ENCODE measurements at regions not wholly inside any gene's neighbourhood (a gene's known extent, or its start where the extent isn't known, plus 50 kb on each side); places are given as distances from the start of the nearest gene placed in this dataset.
"Not testable (repeated sequence)": the region's sequence is repeated elsewhere in the genome, so short reads cannot be mapped to it uniquely, and the experiment has no call there.

DNA sequence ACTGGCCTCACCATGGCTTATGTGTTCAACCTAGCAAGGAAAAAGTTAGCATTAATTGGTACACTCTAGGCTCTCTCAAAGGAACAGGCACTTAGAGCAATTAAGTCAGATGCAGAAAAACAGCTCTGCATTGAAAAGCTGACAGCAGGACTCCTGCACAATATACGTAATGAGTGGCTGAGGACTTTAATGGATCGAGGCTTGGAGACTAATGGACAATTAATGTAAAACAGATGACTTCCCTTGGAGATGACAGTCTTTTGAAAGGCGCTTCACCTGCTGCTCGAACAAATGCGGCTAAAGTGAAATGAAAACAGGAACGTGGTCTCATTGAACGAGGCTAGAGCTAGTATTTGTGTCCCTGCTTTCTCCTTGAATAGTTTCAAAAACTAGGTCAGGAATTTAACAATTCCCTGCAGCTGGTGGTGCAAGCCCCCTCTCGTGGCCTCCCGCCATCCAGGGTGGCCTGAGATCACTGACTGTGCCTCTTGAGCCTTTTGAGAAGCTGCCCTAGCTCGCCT, 137.1 kb downstream of the ELOVL4 start:
- no peak for DNase-seq (ENCODE audit: low read depth)

GRCh38 chr6:79808921-79809320, 138.4 kb downstream of the ELOVL4 start:
- no peak for DNase-seq (ENCODE audit: low read depth)

- not testable (repeated sequence) for DNase-seq (ENCODE audit: low read depth)
These were observed 140.7 kb downstream of the ELOVL4 start for GRCh38 chr6:79806661-79807060.

DNA sequence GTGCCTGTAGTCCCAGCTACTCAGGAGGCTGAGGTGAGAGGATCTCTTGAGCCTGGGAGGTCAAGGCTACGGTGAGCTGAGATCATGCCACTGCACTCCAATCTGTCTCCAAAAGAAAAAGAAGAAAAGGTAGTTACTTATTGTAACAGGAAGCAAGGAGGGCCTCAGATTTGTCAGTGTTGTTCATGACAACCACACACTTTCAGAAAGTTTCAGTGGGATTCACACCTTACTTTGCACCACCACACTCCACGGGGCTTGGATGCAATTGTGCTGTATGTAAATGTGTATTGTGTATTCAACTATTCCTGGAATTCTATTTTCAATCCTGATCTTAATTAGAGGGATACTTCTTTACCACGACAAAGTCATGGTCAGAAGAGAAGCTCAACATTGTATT, 142.6 kb downstream of the ELOVL4 start:
- DNase-seq (ENCODE audit: low read depth): no peak

DNA sequence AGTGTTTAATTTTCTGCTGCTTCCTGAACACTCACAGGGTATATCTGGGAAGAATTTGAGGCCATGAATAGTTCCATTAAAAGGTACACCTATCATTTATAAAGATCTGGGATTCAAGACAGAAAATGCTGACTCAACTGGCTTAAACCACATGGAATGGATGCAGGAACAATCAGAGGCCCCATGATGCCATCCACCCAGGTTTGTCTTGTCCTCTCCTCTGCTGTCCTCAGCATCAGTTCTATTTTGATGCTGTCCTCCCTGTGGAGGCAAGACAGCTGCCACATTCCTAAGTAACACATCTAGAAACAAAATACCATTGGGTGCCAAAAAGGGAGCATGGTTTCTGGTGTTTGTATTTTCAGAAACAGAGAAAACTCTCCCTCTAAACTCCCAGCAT, 143.4 kb downstream of the ELOVL4 start:
- DNase-seq (ENCODE audit: low read depth): no peak

GRCh38 chr6:79802657-79803300, 144.6 kb downstream of the ELOVL4 start:
- no peak for DNase-seq (ENCODE audit: low read depth)

GRCh38 chr6:79801362-79801761, 146.0 kb downstream of the ELOVL4 start:
- DNase-seq (ENCODE audit: low read depth): no peak

- no peak for DNase-seq (ENCODE audit: low read depth)
These were observed 148.5 kb downstream of the ELOVL4 start for GRCh38 chr6:79798841-79799240.

DNA sequence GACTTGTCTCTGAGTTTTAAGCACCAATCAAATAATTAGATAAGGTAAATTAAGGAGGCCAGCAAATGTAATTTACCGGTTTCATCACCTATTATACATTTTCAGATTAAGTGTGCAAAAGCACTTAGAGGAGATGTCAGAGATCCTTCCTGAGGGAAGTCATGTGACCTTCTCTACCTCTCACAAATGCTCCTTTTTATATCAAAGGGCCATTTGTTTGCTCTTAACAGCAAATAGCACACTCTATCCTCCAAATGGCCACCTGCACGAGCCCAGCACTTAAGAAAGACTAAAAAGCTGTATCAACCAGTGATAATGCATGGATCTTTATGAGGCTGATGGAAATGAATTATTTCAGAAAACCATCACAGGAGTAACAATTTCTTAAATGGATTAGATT, 149.4 kb downstream of the ELOVL4 start:
- DNase-seq (ENCODE audit: low read depth): no peak

DNA sequence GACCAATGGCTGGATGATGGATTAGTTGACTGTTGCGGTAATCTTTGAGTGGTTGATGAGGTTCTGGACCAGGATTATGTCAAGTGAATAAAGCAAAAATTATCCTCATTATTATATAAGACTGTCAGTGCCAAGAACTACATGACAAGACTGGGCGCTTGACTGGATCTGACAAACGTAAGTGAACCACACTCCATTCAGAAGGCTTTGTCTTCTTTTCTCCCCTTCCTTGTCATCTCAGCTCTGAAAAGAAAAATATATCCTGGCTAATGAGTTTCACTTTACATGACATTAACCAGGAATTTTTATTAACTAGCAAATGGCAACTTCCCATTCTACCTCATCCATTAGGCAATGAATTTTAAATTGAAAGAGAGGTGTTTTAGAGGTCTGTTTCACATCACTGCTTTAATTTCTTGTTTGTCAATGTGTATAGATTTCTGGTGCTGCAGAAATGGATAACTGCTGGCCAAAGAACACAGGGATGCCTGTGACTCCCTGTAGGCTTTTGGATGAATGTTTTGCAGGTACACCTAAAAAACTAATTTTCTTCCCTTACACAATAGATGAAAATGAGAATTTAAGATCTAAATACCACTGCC, 150.1 kb downstream of the ELOVL4 start:
- DNase-seq (ENCODE audit: low read depth): no peak

DNA sequence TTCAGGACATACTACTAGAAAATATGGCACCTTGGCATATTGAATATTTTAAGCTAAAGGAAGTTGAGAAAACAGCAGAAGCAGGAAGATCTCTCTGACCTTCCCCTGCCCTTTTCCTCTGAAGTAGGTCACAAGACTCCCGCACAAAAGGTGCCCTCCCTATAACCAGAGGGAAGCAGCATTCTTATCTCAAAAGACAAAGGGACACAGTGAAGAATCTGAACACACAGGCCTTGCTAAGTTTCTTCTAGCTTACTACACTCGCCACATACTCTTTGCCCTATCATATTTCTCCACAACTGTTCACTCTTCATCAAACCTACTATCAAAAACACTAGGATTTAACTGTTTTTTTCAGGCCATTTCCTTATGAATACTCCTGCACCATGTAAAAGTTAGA, 151.2 kb downstream of the ELOVL4 start:
- DNase-seq (ENCODE audit: low read depth): no peak

GRCh38 chr6:79789896-79790295, 157.5 kb downstream of the ELOVL4 start:
- DNase-seq (ENCODE audit: low read depth): no peak

- no peak for DNase-seq (ENCODE audit: low read depth)
These were observed 157.6 kb downstream of the SH3BGRL2 start for GRCh38 chr6:79788756-79789155.

DNA sequence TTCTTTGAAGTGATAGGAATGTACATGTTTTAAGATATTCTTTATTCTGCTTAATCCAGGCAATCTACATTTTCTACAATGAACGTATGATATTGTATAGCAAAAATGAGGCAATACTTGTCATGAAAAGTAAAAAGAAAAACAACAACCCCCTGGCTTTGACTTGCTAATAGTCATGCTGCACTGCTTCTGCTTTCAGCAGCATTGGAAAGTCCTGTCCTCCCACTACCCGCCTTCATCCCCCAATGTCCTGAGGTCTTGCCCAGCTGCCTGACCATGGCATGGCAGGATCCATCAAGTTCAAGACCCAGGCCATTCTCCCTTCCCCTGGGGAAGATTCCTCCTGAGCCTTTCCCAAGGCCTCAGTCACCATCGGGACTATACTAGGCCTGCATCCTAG, 156.5 kb downstream of the SH3BGRL2 start:
- DNase-seq (ENCODE audit: low read depth): no peak

GRCh38 chr6:79784395-79784753, 153.2 kb downstream of the SH3BGRL2 start:
- DNase-seq (ENCODE audit: low read depth): no peak

DNA sequence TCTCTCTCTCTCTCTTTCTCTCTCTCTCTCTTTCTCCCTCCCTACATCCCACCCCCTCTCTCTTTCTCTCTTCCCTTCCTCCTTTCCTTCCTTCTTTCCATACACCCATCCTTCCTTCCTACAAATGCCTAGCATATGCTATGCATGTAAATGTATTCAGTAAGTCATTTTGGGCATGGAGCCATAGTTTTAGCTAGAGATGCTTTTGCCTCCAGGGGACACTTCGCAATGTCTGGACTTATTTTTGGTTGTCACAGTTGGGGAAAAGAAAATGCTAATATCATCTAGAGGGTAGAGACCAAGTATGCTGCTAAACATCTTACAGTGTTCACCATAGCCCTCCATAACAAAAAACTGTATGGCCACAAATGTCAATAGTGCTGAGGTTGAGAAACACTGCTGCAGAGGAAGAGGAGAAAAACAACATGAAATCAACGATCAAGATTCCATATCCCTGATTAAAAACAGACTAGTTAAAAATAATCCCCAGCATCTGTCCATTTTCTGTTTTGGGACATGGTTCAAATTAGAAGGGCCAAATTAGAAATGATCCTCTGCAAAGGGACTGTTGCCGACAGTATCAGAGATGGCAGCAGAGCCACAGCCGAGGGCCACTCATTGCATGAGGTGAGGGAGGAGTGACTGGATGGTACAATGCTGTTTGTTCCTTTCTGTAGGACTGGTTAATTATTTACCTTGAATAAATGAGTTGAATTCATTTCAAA, 152.7 kb downstream of the SH3BGRL2 start:
- no peak for DNase-seq (ENCODE audit: low read depth)

DNA sequence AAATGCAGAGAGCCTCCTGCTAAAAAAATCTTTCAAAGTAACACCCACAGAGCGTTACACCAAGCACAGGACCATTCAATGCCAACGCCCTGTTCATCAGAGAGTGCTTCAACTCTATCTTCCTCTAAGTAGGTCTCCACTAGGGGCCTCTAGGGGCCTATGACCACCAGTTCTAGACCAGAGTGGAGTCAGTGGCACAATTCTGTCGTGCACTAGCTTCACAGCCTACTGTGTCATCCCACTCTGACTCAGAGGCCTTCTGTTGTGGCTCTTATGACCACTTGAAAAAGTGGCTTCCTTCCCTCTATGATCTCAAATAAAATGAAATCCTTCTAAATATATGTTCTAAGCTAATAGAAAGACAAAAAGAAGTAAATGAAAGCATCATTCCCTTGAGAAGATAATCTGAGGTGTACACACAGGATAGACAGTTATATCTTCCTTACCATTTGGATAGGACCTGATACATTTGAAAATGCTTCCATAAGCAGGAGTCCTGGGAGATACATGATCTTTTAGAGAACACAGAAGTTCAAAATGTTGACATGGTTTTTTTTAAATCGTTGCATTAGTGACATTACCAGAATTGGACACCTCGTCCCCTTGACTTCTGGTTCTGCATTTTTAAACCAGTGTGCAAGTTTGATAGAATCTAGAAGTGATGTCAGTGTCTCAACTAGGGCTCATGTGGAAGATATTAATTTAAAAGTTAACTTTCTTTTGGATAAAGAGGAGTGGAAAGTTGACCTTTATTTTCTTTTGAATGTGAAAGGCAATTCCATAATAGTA, 151.9 kb downstream of the SH3BGRL2 start:
- no peak for DNase-seq (ENCODE audit: low read depth)

- no peak for DNase-seq (ENCODE audit: low read depth)
These were observed 150.8 kb downstream of the SH3BGRL2 start for GRCh38 chr6:79781916-79782315.

DNA sequence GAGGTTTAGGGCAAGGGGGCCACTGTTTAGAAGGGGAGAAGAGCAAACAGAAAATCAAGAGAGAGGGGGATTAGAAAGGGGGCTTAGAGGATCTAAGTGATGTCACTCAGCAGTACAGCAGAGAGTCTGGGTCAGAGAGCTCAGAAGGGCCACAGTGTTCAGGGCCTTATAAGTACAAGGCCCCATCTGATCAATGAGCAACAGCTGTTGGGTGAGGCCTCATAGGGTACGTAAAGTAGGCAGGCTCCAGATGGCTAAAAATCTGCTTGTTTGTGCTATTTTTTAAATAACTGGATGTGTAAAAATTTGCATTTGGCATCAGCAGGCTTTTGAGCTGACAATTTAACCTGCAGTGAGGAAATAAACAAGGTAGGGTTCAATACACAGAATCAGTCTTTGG, 149.8 kb downstream of the SH3BGRL2 start:
- no peak for DNase-seq (ENCODE audit: low read depth)

GRCh38 chr6:79778816-79779215, 147.7 kb downstream of the SH3BGRL2 start:
- no peak for DNase-seq (ENCODE audit: low read depth)

- DNase-seq (ENCODE audit: low read depth): peak; percentile 30
These were observed 146.8 kb downstream of the SH3BGRL2 start for GRCh38 chr6:79777713-79778579.

All from LHCN-M2 (cell line).